Esophagus muscularis mucosa (tissue), 4 donors: ENCODE measurements at regions not wholly inside any gene's neighbourhood (a gene's known extent, or its start where the extent isn't known, plus 50 kb on each side); places are given as distances from the start of the nearest gene placed in this dataset.

Experiments
- CTCF ChIP-seq, 3 experiments: fragments of 200-600 bp in 2 of 3; fragments of 450-650 bp in 1 of 3; sonication (generic) in 2 of 3; IDR thresholded peaks; one replicate each; pipeline ENCODE4 v1.5.1; 2017 to 2019; ENCODE audit warnings: antibody characterized with exemption in 3 of 3, mild to moderate bottlenecking in 2 of 3, moderate library complexity in 1 of 3
- EP300 ChIP-seq: sonication (generic); formaldehyde crosslinking; IDR thresholded peaks from one replicate; pipeline ENCODE4 v1.6.1; 2017; ENCODE audit warnings: antibody characterized with exemption
- POLR2AphosphoS5 ChIP-seq, 2 donors: sonication (generic); formaldehyde crosslinking; IDR thresholded peaks; one replicate each; pipeline ENCODE4 v1.6.1; 2017; ENCODE audit warnings: antibody characterized with exemption in 2 of 2

GRCh38 chr3:88677298-88677697 lies 430.1 kb upstream of the EPHA3 start:
- no peak for TF ChIP-seq CTCF (IDR thresholded peaks at IDR 0.05)
- no peak for TF ChIP-seq POLR2AphosphoS5 (IDR thresholded peaks at IDR 0.05)
- TF ChIP-seq EP300: no peak
